ENCODE measurements at regions not wholly inside any gene's neighbourhood (a gene's known extent, or its start where the extent isn't known, plus 50 kb on each side); places are given as distances from the start of the nearest gene placed in this dataset.
"Not testable (repeated sequence)": the region's sequence is repeated elsewhere in the genome, so short reads cannot be mapped to it uniquely, and the experiment has no call there.

GRCh38 chr4:131883181-131883580, 1265.9 kb upstream of the PCDH10 start:
- DNase-seq (ENCODE audit: low spot score), result not testable (repeated sequence)

GRCh38 chr4:131925662-131926061, 1223.4 kb upstream of the PCDH10 start:
- DNase-seq (ENCODE audit: low spot score), result not testable (repeated sequence)

GRCh38 chr4:131967646-131968045, 1181.4 kb upstream of the PCDH10 start:
- not testable (repeated sequence) for DNase-seq (ENCODE audit: low spot score)

- no peak for DNase-seq (ENCODE audit: low spot score)
Measured at GRCh38 chr4:131974730-131975129, 1174.4 kb upstream of the PCDH10 start.

DNA sequence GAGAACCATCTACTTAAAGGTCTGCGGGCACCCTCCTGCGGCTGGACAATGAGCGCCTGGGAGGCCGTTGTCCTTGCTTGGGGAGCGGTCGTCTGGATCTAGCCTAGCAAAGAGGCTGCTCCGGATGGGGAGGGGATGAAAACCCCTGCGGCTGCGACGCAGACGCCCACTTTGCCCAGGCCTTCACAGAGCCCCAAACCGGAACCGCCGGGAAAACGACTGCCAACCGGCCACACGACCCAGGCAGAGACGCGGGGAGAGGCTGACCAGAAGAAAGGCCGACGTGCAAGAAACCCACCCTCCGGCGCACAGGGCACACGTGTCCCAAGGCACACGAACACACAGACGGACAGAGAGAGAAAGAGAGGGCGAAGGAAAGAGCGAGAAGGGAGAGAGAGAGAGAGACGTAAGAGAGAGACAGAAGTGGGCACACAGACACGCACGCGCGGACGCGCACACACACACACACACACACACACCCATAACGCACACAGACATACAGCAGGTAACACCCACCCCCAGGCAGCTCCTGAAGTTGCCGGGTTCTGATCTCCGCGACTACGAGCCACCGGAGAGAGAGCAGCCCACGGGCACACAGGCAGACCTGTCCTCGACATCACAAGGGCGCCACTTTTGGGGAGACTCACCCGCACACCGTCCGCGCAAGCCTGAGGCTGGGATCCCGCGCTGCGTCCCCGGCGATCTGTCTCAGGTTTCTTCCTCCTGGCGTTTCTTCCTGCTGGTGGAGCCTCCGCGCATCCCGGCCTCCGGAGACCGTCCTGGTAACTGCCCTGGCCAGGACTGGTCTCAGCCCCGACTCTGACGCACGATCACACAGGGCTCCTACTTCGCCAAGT, 1173.6 kb upstream of the PCDH10 start:
- DNase-seq (ENCODE audit: low spot score), result not testable (repeated sequence)

DNA sequence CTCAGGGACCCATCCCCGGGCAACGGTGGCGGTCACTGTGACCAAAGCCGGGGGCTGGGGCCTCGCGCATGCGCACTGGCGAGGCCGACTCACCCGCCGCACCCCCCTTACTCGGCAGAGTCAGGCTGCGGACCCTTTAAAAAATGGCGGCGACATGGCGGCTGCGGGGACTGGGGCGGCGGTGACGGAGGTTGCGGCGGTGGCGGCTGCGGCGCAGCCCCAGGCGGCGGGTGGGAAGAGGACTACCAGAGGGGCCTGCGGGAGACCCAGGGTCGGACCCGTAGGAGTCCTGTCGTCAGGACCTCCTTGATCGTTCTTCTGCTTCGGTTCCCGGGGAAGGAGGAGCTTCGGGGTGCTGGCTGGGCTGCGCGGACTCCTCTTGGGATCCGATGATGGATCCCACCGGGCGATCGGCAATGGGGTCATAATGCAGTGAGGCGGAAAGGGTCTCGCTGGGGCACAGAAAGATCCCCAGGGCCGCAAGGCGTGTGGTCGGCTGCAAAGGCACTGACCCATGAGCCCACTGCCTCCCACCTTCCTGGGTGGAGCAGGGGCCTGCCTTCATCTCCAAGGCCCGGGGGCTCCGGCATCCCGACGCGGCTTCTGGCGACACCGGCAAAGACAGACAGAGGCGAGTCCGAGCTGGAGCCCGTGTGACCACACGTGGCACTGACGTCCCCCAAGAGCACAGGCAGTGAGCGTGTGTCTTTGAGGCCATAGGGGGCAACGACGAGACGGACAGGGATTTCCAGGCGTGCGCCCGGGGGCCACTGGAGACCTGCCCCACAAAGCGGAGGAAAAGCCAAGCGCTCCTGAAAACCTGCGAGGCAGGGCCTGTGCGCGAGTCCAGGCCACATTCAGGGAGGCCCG, 1172.7 kb upstream of the PCDH10 start:
- not testable (repeated sequence) for DNase-seq (ENCODE audit: low spot score)

GRCh38 chr4:131978120-131978519, 1171.0 kb upstream of the PCDH10 start:
- DNase-seq (ENCODE audit: low spot score), result no peak

GRCh38 chr4:131989576-131989975, 1159.5 kb upstream of the PCDH10 start:
- DNase-seq (ENCODE audit: low spot score), result no peak

- no peak for DNase-seq (ENCODE audit: low spot score)
Measured at GRCh38 chr4:132001542-132001941, 1147.6 kb upstream of the PCDH10 start.

GRCh38 chr4:132003593-132003992, 1145.5 kb upstream of the PCDH10 start:
- DNase-seq (ENCODE audit: low spot score), result no peak

DNA sequence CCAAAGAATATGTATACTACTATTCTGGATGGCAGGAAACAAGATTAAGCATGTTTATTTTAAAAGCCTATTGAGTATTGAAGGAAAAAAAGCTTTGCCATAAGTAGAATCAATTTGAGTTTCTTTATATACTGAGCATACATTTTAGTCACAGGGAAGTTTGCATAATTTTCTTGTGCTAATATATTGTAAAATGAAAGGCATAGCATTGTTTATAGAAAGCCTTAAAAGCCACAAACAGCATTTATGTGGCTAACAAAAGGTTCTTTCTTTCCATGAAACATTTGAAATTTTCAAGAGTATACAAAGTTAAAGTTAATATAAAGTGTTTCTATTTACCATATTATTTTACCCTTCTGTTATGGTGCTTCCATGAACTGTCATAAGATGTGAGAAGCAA, 1133.8 kb upstream of the PCDH10 start:
- no peak for DNase-seq (ENCODE audit: low spot score)

DNA sequence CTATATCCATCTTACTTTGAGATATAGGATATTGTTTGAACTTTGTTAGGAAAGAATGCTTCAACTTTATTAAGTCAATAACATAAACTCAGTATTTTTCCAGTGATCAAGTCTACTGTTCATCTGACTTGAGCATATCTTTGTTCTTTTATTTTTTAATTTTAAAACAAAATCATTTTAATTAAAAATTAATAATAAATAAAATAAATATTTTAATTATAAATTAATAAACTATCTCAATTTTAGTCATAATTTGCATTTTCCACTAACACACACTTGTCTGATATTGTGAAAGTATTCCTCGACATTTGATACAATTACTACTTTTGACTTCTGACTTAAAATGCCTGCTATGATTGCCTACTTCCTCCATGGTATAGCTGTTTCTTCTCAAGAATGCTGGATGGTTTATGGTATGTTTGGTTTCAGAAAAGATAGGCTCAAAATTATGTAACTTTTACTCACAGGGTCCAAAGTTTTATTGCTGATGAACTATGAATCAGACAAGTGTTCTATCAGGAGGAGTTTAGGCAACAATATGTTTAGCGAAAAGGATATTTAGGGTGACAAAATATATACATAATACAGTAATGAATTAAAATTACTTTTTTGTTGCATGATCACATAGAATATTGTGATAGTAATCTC, 1132.3 kb upstream of the PCDH10 start:
- no peak for DNase-seq (ENCODE audit: low spot score)

DNA sequence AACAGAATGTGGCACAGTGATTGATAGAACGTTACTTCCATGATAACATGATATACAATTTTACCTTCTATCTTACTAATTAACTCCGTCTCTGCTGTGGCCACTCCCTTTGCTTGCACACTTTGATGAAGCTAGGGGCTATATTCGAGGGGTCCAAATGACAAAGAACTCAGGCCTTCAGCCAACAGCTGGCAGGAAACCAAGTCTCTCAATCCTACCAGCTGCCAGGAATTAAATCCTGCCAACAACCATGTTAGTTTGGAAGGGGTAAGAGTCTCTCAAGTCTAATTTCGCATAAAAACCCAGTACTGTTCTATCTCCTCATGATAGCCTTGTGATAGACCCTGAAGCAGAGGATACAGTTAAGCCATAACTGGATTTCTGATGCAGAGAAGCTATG, 1122.9 kb upstream of the PCDH10 start:
- DNase-seq (ENCODE audit: low spot score), result no peak

- no peak for DNase-seq (ENCODE audit: low spot score)
Measured at GRCh38 chr4:132026816-132027215, 1122.3 kb upstream of the PCDH10 start.

GRCh38 chr4:132056496-132056895, 1092.6 kb upstream of the PCDH10 start:
- no peak for DNase-seq (ENCODE audit: low spot score)

- DNase-seq (ENCODE audit: low spot score), result no peak
Measured at GRCh38 chr4:132059227-132059626, 1089.9 kb upstream of the PCDH10 start.

GRCh38 chr4:132062611-132063239, 1086.4 kb upstream of the PCDH10 start:
- DNase-seq (ENCODE audit: low spot score), result no peak

GRCh38 chr4:132063829-132064228, 1085.3 kb upstream of the PCDH10 start:
- DNase-seq (ENCODE audit: low spot score), result no peak

DNA sequence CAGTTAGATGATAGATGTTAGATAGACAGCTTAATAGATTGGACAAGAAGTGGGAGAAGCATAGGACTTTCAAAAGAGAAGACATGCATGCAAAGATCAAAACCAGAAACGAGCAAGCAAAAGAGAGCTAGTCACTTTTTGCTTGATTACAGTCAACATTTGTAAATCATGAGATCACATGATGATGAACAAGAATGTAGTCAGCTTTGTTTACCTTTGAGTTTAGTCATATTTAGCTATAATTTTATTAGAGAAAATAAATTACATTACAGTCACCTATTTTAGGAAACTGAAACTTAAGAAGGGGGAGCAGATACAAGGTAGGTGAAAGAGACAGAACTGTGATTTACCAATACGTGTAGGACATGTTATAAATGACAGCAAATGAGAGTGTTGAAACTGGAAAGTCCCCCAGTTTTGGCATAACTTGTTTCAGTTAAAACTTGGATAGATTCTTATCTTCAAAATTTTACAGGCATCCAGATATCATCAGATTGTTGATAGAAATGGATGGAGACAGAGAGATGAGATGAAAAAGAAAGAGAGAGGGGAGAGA, 1083.1 kb upstream of the PCDH10 start:
- no peak for DNase-seq (ENCODE audit: low spot score)

DNA sequence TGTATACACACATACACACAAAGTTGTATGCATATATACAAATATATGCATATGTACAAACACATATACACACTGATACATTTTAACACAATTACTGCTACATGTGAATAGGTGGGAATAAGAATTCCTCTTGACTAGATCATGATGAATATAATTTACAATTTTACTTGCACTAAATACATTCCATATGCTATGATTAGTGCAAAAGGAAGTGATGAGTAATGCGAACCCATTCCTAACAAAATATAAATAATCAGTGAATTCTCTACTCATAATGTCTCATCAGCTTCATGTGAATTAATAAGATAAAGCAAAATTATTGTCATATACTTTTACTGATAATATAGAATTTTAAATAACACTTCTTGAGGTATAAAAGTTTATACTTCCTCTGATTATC, 1077.3 kb upstream of the PCDH10 start:
- DNase-seq (ENCODE audit: low spot score), result peak; percentile 40

DNA sequence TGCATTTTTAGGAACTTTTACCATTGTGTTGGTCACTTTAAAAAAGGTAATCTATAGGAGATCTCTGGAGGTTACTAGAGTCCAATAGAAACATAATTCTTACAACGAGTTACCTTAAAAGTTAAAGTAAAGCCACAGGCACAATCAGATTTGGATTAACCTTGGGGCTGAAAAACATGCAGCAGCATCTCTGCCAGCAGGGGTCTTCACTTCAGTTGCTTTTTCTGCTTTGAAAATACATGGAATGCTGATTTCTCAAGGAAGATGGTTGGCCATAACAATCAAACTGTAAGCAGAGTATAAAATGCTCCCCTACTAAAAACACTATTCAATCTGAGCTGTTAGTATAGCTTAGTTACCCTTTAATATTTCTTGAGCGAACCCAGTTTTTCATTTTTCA, 1072.3 kb upstream of the PCDH10 start:
- DNase-seq (ENCODE audit: low spot score), result no peak

DNA sequence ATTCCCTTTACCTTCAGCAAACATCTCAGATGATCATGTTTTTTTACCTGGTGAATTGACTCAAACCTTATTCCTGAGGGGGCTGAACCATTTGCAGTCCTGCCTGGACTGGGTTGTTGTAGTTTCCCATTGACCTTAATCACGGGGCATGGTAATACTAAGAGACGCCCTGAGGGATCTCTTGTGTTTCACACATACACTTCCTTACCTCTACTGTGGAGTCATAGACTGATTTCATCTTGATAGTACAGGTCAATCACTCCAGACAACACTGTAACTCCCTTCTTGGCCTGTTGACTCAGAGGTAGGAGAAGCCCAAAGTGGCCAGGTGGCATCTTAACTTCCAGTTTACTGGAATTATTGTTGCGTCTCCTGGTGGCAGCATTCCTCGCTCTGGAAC, 1064.0 kb upstream of the PCDH10 start:
- no peak for DNase-seq (ENCODE audit: low spot score)

All from kidney capillary endothelial cell (primary cell).